ENCODE measurements at regions not wholly inside any gene's neighbourhood (a gene's known extent, or its start where the extent isn't known, plus 50 kb on each side); places are given as distances from the start of the nearest gene placed in this dataset.

DNA sequence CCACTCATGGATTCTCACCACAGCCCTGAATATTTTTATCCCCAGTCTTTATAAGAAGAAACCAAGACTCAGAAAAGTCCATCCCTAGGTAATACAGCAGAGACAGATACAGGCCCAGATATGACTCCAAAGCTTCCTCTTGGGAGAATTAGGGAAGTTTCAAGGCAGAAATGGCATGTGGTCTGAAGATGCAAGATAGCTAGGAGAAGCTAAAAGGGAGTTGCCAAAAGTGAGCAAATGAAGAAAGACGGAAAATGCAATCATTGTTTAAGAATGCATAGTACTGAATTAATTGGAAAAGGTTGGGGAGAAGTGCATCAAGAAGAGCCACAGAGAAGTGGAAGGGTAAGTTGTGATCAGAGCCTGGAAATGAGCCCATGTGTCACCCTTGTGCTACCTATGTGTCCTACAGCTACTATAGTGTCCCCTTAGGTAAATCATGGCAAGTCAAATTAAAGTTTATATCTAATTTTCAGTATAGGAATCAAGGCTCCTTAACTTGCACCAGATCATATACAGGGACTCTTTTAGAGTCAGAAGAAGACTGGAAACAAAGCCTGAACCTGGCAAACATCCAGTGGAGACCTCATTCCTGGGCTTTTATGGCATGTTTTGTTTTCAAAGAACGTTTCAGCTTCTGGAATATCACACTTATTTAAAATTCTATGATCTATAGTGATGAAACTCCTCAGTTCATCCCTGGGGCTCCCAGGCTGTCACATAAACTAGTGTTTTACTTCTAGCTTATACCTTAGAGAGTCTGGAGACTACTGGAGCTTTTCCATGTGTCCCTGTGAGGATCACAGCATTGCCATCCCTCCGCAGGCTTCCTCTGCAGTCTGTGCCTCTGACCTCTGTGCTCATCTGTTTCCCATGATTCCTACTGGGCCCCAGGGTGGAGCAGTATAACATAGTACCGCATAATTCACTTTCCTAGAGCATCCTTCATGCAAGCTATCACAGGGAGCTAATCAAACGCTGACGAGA lies 189.0 kb upstream of the CDKN3 start:
- TF ChIP-seq CTCF (IDR thresholded peaks at IDR 0.05; ENCODE audit: control insufficient read depth, extremely low read depth, insufficient read depth): no peak
- DNase-seq (ENCODE audit: low read depth): no peak
- H3K4me3 ChIP-seq (ENCODE audit: low read depth, low read length): no peak overlapping the region

GRCh38 chr14:54208751-54209150 lies 188.1 kb upstream of the CDKN3 start:
- H3K4me3 ChIP-seq (ENCODE audit: low read depth, low read length): no peak overlapping the region
- no peak for DNase-seq (ENCODE audit: low read depth)
- TF ChIP-seq CTCF (IDR thresholded peaks at IDR 0.05; ENCODE audit: control insufficient read depth, extremely low read depth, insufficient read depth): no peak

- no peak for DNase-seq (ENCODE audit: low read depth)
- no peak overlapping the region for H3K4me3 ChIP-seq (ENCODE audit: low read depth, low read length)
- no peak for TF ChIP-seq CTCF (IDR thresholded peaks at IDR 0.05; ENCODE audit: control insufficient read depth, extremely low read depth, insufficient read depth)
Observed at GRCh38 chr14:54209511-54210250, 187.1 kb upstream of the CDKN3 start.

GRCh38 chr14:54211551-54212308 lies 185.1 kb upstream of the CDKN3 start:
- DNase-seq (ENCODE audit: low read depth): no peak
- TF ChIP-seq CTCF (IDR thresholded peaks at IDR 0.05; ENCODE audit: control insufficient read depth, extremely low read depth, insufficient read depth): no peak
- H3K4me3 ChIP-seq (ENCODE audit: low read depth, low read length): no peak overlapping the region

GRCh38 chr14:54213536-54213935 lies 183.3 kb upstream of the CDKN3 start:
- DNase-seq (ENCODE audit: low read depth): no peak
- no peak overlapping the region for H3K4me3 ChIP-seq (ENCODE audit: low read depth, low read length)
- TF ChIP-seq CTCF (IDR thresholded peaks at IDR 0.05; ENCODE audit: control insufficient read depth, extremely low read depth, insufficient read depth): no peak

GRCh38 chr14:54216827-54217226 lies 180.0 kb upstream of the CDKN3 start:
- no peak overlapping the region for H3K4me3 ChIP-seq (ENCODE audit: low read depth, low read length)
- DNase-seq (ENCODE audit: low read depth): no peak
- no peak for TF ChIP-seq CTCF (IDR thresholded peaks at IDR 0.05; ENCODE audit: control insufficient read depth, extremely low read depth, insufficient read depth)
